Keratinocyte (primary cell): ENCODE measurements at regions not wholly inside any gene's neighbourhood (a gene's known extent, or its start where the extent isn't known, plus 50 kb on each side); places are given as distances from the start of the nearest gene placed in this dataset.

Experiments used
- DNase-seq: peaks from one replicate; pipeline ENCODE4 v3.0.0-alpha.2; 2011; ENCODE audit warnings: low read depth, missing footprints, low spot score
- FAIRE-seq: peaks from 2 replicates; lab custom pipeline; 2011; peaks lifted over from hg19 to GRCh38; lab: Jason Lieb, UNC
- H2AFZ ChIP-seq: 2 replicates; pipeline ENCODE4 v1.6.0; 2012; ENCODE audit warnings: low read length, control low read depth, inconsistent platforms; ENCODE audit not compliant: control insufficient read depth
- H3K27ac ChIP-seq: 2 replicates; pipeline ENCODE4 v1.5.1; 2011; ENCODE audit warnings: low read length; ENCODE audit not compliant: control insufficient read depth, insufficient read depth
- H3K27me3 ChIP-seq: 3 replicates; pipeline ENCODE4 v1.6.0; 2011; ENCODE audit warnings: low read length; ENCODE audit not compliant: control insufficient read depth, insufficient read depth; ENCODE audit errors: extremely low read depth
- H3K36me3 ChIP-seq, 2 experiments: 2 replicates in 1 of 2; 3 replicates in 1 of 2; pipeline ENCODE4 v1.5.1; 2011; ENCODE audit warnings: low read length in 2 of 2, mild to moderate bottlenecking in 1 of 2; ENCODE audit not compliant: control insufficient read depth in 2 of 2, insufficient read depth in 2 of 2; ENCODE audit errors: extremely low read depth in 1 of 2
- H3K4me1 ChIP-seq: 3 replicates; pipeline ENCODE4 v1.5.1; 2011; ENCODE audit warnings: low read length; ENCODE audit not compliant: control insufficient read depth, insufficient read depth; ENCODE audit errors: extremely low read depth
- H3K4me2 ChIP-seq: 3 replicates; pipeline ENCODE4 v1.6.0; 2011; ENCODE audit warnings: low read depth, low read length; ENCODE audit not compliant: control insufficient read depth, insufficient read depth; ENCODE audit errors: extremely low read depth
- H3K4me3 ChIP-seq, 3 experiments: fragments of 200-600 bp in 1 of 3; sonication (generic) in 1 of 3; 2 replicates in 2 of 3; 3 replicates in 1 of 3; pipeline ENCODE4 v1.5.1; 2011 to 2016; ENCODE audit warnings: low read length in 3 of 3, mild to moderate bottlenecking in 3 of 3, control low read depth in 2 of 3, inconsistent platforms in 1 of 3, low read depth in 1 of 3, mixed read lengths in 1 of 3, mixed run types in 1 of 3, moderate library complexity in 1 of 3; ENCODE audit not compliant: control insufficient read depth in 2 of 3, insufficient read depth in 2 of 3; ENCODE audit errors: extremely low read depth in 1 of 3
- H3K79me2 ChIP-seq: 2 replicates; pipeline ENCODE4 v1.6.0; 2012; ENCODE audit warnings: low read length; ENCODE audit not compliant: control insufficient read depth, insufficient read depth
- H3K9ac ChIP-seq: 3 replicates; pipeline ENCODE4 v1.6.0; 2011; ENCODE audit warnings: low read length; ENCODE audit not compliant: control insufficient read depth, insufficient read depth; ENCODE audit errors: extremely low read depth
- H3K9me1 ChIP-seq: 3 replicates; pipeline ENCODE4 v1.6.0; 2011; ENCODE audit warnings: low read length; ENCODE audit not compliant: control insufficient read depth, insufficient read depth; ENCODE audit errors: extremely low read depth
- H3K9me3 ChIP-seq: 2 replicates; pipeline ENCODE4 v1.5.1; 2012; ENCODE audit warnings: low read depth, low read length; ENCODE audit not compliant: control insufficient read depth
- H4K20me1 ChIP-seq: 3 replicates; pipeline ENCODE4 v1.6.0; 2011; ENCODE audit warnings: low read length; ENCODE audit not compliant: control insufficient read depth, insufficient read depth; ENCODE audit errors: extremely low read depth
- CTCF ChIP-seq, 3 experiments: IDR thresholded peaks in 1 of 3; conservative IDR thresholded peaks in 1 of 3; optimal IDR thresholded peaks in 1 of 3; 2 replicates in 2 of 3; 3 replicates in 1 of 3; pipeline versions ENCODE3 to v1.5.1; 2011; ENCODE audit warnings: low read length in 3 of 3, mild to moderate bottlenecking in 3 of 3, moderate library complexity in 2 of 3, control low read depth in 1 of 3, inconsistent platforms in 1 of 3; ENCODE audit not compliant: insufficient read depth in 2 of 3; ENCODE audit errors: extremely low read depth in 1 of 3
- EZH2 ChIP-seq: IDR thresholded peaks from one replicate; pipeline ENCODE4 v1.6.1; 2012; ENCODE audit warnings: inconsistent platforms, mild to moderate bottlenecking, low read length, moderate library complexity
- dilution Hi-C: fragments of 300-500 bp; cut with MboI; formaldehyde crosslinking; loops from one replicate; pipeline ENCODE4 v1.7.0; 2020; ENCODE audit warnings: low sequenced_read_pairs; ENCODE audit not compliant: extremely low pct_ligation_motif_present

- H3K4me2 ChIP-seq = no peak overlapping the region
- H3K36me3 ChIP-seq = no peaks in the 10 kb centered on the region
- no peaks in the 10 kb centered on the region for H3K79me2 ChIP-seq
- H3K27me3 ChIP-seq = no peaks in the 10 kb centered on the region
- FAIRE-seq (no peak), DNase-seq (no peak)
- no peaks in the 10 kb centered on the region for H3K9me3 ChIP-seq
- no peak overlapping the region for H3K4me3 ChIP-seq
- H3K27ac ChIP-seq = no peak overlapping the region
- no peak for TF ChIP-seq EZH2
- TF ChIP-seq CTCF (optimal IDR thresholded peaks at IDR 0.05 in 1 of 3, IDR thresholded peaks at IDR 0.05 in 1 of 3, conservative IDR thresholded peaks at IDR 0.05 in 1 of 3; ENCODE audit: extremely low read depth in 1 of 3, insufficient read depth in 2 of 3, low read length in 3 of 3) = no peak
- dilution Hi-C loops = no loop called here
- no peaks in the 10 kb centered on the region for H3K9me1 ChIP-seq
- no peaks in the 10 kb centered on the region for H3K4me1 ChIP-seq
- no peak overlapping the region for H3K9ac ChIP-seq
- H4K20me1 ChIP-seq = no peaks in the 10 kb centered on the region
- H2AFZ ChIP-seq = no peak overlapping the region
Measured at GRCh38 chr6:140879946-140880345, 1252.8 kb upstream of the GJE1 start.

GRCh38 chr6:140874066-140874465 lies 1258.7 kb upstream of the GJE1 start:
- Histone ChIP-seq H3K4me1 (no peaks in the 10 kb centered on the region), H3K4me2 (no peak overlapping the region), H3K27ac (no peak overlapping the region), H3K79me2 (no peaks in the 10 kb centered on the region), H3K36me3 (no peaks in the 10 kb centered on the region), H3K4me3 (no peak overlapping the region), H3K9me3 (no peaks in the 10 kb centered on the region), H3K27me3 (no peaks in the 10 kb centered on the region), H3K9me1 (no peaks in the 10 kb centered on the region), H2AFZ (no peak overlapping the region), H3K9ac (no peak overlapping the region), H4K20me1 (no peaks in the 10 kb centered on the region)
- dilution Hi-C loops = no loop called here
- TF ChIP-seq EZH2 = no peak
- TF ChIP-seq CTCF (optimal IDR thresholded peaks at IDR 0.05 in 1 of 3, IDR thresholded peaks at IDR 0.05 in 1 of 3, conservative IDR thresholded peaks at IDR 0.05 in 1 of 3; ENCODE audit: extremely low read depth in 1 of 3, insufficient read depth in 2 of 3, low read length in 3 of 3) = no peak
- FAIRE-seq (no peak), DNase-seq (no peak)
